ENCODE measurements at regions not wholly inside any gene's neighbourhood (a gene's known extent, or its start where the extent isn't known, plus 50 kb on each side); places are given as distances from the start of the nearest gene placed in this dataset.

DNA sequence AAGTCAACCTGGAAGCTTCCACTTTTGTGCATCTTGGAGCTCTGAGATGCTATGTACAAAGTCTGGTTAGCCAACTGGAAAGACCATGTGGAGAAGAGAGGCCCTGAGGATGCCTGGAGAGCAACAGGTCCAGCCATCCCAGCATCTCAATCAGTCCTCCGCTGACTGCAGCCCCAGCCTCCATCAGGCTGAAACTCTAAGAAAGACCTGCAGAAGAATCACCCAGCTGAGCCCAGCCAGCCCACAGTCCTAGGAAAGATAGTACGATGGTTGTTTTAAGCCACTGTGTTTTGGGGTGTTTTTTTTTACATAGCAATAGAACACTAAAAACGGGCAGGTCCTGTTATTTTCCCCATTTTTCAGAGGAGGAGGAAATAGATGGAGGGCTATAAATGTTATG, 84.0 kb downstream of the NCR2 start:
- TF ChIP-seq, protein P1, sequence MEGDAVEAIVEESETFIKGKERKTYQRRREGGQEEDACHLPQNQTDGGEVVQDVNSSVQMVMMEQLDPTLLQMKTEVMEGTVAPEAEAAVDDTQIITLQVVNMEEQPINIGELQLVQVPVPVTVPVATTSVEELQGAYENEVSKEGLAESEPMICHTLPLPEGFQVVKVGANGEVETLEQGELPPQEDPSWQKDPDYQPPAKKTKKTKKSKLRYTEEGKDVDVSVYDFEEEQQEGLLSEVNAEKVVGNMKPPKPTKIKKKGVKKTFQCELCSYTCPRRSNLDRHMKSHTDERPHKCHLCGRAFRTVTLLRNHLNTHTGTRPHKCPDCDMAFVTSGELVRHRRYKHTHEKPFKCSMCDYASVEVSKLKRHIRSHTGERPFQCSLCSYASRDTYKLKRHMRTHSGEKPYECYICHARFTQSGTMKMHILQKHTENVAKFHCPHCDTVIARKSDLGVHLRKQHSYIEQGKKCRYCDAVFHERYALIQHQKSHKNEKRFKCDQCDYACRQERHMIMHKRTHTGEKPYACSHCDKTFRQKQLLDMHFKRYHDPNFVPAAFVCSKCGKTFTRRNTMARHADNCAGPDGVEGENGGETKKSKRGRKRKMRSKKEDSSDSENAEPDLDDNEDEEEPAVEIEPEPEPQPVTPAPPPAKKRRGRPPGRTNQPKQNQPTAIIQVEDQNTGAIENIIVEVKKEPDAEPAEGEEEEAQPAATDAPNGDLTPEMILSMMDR (IDR thresholded peaks at IDR 0.05; ENCODE audit: low read length), result no peak
- TF ChIP-seq EZH2 (IDR thresholded peaks at IDR 0.05; ENCODE audit: borderline replicate concordance, low read length), result no peak

Measured in OCI-LY1 (cell line).